ENCODE measurements at regions not wholly inside any gene's neighbourhood (a gene's known extent, or its start where the extent isn't known, plus 50 kb on each side); places are given as distances from the start of the nearest gene placed in this dataset.
"Not testable (repeated sequence)": the region's sequence is repeated elsewhere in the genome, so short reads cannot be mapped to it uniquely, and the experiment has no call there.

DNA sequence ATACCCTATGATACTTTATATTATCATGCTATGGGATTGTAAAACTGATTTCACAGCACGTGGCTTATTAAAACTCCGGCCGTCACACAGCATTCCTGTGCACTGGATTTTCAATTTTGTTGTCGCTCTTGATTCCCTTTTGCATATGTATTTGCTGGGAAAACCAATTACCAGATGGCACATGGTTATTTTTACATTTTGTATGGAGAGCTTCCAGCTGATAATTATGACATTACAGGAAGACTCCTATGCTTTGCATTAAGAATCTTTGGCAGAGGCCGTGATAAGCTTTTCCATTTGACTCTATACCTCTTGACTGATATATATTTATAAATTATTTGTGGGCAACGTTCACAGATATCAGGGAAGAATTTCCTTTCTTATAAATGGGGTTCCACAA is 381.2 kb upstream of the RORB start:
- no peak for DNase-seq

DNA sequence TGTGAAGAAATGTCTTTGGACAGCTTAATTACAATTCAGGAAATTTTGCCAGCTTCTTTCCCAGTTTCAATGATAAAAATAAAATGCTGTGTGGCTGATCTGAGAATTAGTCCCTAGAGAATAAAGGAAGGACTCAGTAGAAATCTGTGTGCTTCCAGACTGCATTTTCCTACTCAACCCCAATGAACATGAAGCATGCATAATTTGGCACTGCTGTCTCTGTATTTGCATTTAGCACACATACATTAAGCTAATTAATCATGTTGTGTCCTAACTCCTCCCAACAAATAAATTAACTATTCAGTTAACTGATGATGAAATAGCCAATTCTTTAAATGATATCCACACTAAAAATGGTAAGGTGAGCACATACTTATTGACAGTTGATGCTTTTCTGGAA is 380.0 kb upstream of the RORB start:
- no peak for DNase-seq

DNA sequence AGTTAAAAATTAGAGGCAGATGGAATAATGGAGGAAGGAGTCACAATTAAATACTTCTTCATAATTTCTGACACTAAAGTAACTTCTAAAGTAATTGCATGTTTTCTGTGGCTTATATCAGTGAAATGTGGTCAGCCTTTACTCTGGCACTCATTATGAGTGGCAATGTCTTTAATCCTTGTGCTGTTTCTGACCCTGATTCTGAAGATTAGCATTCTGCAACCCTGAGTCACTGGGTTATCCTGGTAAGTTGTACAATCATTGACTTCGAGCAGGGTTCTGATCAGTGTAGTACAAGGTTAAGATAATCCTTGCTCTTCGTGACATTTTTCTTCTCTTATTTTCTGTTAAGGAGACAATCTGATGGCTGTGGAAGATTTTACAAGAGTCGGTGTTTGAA is 379.4 kb upstream of the RORB start:
- no peak for DNase-seq

DNA sequence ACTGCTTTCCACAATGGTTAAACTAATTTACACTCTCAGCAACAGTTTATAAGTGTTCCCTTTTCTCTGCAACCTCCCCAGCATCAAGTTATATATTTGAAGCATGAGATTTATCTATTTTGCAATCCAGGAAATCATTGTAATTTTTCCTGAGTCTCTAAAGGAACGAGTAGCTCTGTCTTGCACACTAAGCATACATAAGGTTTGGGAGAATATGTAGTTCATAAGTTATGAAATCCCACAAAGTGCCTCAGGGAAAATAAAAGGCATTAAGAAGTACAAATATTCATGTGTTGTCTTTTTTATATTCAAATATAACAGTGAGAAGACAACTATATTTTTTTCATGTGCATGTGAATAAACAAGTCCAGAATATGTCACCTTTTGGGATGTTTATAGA is 377.1 kb upstream of the RORB start:
- no peak for DNase-seq

DNA sequence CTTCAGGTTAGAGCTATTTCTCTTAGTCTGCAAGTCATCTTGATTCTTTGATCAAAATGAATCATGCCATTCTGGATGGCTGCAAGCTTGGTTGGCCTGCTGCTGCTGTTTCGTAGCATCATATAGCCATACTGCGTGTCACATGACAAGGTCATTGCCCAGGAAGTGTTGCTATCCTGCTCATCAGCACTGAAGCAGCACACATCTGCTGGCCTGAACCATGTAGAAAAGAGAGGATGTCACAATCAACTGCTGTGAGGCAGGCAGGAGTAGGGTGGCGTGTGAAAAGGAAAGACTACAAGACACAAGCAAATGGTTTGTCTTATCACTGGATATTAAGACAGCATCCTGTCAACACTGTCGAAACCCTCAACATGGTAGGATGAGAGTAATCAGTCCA is 376.7 kb upstream of the RORB start:
- no peak for DNase-seq

DNA sequence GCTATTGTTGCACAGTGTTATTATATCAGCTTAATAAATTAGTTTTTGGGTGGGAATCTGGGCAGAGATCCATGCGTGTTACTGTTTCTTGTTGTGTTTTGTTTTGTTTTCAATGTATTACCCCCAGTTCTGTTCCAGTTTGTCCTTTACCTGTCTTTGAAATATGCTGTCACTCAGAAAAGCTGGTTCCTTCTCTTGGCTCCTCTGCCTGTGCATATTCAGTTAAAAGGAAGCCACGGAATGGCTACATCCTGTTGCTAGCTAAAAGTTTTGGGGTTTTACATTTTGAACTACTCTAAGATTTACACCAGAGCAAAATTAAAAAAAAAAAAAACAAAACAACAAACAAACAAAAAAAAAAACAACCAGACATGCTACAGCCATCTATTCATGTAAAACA is 374.9 kb upstream of the RORB start:
- DNase-seq, result no peak

DNA sequence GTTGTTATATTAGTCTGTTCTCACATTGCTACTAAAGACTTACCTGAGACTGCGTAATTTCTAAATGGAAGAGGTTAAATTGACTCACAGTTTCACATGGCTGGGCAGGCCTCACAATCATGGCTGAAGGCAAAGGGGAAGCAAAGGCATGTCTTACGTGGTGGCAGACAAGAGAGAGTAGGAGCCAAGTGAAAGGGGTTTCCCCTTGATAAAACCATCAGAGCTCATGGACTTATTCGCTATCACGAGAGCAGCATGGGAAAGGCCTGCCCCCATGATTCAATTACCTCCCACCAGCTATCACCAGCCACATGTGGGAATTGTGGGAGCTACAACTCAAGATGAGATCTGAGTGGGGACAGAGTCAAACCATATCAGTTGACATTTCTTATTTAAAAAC is 374.5 kb upstream of the RORB start:
- no peak for DNase-seq

DNA sequence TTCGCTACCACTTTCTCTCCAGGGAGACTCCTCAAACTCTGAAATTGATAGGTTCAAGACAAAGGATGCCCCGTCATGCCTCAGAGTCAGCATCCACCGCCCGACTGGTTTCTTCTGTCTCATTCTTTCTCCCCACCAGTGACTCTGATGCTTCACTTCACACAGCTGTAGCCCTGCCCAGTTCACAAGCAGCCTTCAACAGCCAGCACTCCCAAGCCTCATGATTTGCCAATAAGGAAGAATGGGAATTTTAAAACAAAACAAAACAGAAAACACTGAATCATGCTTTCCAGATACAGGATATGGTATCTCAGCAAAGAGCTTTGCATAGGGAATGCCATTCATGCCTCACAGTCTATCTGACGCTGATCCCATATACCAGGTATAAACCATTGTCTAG is 371.2 kb upstream of the RORB start:
- no peak for DNase-seq

DNA sequence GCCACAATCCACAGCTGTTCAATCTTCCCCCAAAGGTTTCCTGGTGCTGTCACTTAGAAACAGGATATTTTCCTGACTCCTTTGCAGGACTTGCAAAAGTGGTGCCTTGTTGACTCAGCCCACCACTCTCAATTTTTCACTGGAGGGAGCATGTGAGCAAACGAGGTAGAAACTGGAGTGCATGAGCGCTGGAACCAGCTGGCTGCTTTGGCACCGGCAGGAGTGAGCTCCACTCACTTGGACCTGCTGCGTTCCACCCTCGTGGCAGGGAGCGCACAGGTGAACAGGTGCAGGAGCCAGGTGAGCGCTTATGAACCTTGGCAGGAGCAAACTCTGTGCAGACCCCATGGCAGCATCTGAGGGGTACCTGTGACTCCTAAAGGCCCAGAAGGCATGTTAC is 364.1 kb upstream of the RORB start:
- DNase-seq, result no peak

DNA sequence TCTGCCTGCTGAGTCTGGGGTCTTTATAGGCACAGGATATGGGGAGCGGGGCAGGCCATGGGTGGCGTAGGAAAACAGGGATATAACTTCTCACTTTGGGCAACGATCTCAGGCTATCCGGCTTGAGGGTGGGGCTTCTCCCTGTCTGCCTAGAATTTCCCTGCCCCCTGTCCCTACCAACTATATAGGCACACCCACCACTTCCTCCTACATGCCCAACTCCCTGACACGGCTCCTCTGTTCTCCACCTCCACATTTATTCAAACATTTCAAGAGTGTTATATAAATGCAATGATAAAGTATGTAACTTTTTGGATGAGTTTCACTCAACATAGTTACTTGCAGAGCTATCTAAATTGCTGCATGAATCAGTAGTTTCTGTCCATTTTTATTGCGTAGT is 363.2 kb upstream of the RORB start:
- no peak for DNase-seq

DNA sequence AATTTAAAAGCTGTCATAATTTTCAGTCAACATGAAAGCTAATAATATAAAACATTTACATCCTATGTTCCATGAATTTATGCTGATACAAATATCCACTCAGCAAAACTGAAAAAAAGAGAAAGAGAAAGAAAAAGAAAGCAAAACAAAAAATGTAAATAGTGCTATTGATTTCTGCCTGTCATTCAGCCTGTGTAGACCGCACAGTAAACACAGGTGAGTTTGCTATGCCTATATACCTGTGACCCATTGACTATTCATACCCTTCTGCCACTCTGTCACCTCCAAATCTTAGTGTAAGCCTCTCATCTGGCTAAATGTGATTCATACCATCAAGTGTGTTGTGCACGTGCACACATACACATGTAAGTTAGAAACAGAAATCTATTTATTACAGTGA is 359.0 kb upstream of the RORB start:
- no peak for DNase-seq

DNA sequence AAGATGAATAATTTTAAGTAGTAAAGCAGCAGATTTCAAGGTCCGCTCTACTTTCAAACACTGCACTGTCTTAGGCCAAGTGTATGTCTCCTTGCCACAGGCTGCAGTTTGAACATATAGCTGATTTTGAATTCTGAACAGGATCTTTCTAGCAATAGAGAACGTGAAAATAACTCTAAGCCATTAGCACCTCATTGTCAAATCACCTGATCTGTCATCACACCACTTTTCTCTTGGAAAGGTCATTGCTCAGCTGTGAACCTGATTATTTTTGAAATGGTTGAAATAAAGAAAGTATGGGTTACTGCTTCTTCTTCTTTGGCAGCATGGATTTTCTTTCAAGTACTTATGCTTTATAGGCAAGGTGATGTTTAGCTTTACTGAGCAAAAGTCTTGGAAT is 357.0 kb upstream of the RORB start:
- DNase-seq, result no peak

DNA sequence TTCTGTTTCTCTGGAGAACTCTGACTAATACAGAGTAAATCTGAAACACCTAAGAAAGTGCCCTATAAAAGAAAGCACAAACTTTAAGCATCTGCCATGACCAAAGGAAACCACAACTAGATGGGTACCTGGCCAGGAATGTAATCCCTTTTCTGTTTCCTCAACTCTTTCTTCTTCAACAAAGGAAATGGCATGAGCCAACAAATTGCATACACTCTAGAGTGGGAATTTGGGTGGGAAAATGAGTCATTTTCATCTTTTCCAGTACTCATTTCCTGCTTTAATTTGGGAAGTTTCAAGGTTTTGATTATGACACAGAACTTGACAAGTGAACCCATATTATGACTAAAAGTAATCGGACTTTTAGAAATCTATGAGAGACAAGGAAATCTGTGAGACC is 349.2 kb upstream of the RORB start:
- DNase-seq, result no peak

DNA sequence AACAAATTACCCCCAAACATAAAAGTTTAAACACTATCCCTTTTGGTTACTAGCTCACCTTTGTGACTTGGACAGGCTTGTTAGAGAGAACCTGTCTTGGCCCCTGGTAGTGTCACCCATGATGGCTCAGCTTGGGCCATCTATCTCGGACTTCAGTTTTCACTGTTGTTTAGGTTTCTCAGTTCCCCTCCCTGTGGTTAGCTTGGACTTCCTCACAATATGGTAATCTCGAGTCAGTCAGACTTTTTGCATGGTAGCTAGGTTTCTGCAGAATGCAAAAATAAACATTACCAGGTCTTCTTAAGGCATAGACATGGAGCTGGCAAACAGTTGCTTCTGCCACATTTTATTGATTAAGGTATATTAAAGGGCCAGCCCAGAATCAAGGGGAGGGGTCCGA is 324.3 kb upstream of the RORB start:
- DNase-seq, result no peak

DNA sequence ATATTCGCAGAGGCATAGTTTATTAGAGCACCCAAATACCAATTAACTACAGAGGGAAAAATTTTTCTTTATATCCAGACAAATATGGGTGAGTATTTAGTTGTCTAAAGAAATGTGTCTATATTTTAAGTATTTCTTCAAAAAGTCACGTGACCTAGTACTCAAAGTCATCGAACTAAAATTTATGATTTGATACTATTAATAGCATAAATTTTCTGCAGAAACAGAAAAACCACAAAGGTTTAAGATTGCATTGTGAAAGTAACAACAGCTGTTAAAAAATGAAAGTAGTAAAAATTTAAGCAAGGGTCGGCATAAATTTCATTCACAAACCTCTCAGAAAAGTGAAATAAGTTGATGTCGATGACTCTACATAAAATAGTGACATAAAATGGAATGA is 323.9 kb upstream of the RORB start:
- DNase-seq, result no peak

DNA sequence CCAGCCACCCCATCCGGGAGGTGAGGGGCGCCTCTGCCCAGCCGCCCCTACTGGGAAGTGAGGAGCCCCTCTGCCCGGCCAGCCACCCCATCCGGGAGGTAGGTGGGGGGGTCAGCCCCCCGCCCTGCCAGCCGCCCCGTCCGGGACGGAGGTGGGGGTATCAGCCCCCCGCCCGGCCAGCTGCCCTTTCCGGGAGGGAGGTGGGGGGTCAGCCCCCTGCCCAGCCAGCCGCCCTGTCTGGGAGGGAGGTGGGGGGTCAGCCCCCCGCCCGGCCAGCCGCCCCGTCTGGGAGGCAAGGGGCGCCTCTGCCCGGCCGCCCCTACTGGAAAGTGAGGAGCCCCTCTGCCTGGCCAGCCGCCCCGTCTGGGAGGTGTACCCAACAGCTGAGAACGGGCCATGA is 299.4 kb upstream of the RORB start:
- not testable (repeated sequence) for DNase-seq

DNA sequence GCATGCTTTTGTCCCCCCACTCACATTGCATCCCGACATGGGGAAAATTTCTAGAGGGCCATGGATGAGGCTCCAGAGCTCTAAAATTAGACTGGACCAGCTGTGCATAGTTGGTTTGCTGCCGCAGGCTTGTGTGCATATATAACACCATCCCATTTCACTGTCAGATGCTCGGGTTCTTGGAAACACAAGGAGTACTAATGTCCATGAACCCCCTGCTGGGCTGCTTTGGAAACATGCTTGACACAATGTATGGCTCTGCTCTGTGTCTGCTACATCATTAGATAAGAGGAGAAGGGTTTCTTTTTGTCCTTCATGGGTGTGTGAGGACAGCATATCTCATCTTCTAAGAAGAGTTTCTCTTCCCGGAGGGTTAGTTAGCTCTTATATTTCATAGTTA is 292.1 kb upstream of the RORB start:
- no peak for DNase-seq

DNA sequence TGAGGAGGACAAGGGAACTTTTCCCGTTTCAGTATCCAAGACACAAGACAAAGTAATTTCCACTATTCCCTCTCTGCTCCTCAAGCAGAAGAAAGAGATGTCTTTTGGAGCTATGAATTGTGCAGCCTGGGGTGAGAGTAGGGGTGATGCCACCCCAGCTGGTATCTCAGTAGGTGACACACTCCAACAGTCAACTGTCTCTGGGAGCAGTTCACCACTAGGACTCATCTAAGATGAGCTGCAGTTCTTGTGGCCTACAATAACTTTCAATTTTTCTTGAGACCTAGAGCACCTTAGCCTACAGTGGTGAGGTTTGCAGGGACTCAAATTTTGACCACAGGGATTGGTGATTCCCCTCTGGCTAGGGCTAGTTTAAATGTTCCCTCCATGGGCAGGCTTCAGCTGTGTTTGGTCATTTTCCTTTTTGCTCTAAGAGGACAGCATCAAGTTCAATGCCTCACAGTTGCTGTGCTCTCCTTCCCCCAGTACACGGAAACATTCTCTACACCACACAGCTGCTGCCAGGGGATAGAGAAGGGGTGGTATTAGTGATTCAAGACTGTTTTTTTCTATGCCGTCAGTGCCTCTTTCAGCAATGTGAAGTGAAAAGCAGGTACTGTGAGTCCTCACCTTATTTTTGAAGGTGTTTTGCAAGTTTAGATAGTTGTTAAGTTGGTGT is 278.6 kb upstream of the RORB start:
- DNase-seq, result no peak

DNA sequence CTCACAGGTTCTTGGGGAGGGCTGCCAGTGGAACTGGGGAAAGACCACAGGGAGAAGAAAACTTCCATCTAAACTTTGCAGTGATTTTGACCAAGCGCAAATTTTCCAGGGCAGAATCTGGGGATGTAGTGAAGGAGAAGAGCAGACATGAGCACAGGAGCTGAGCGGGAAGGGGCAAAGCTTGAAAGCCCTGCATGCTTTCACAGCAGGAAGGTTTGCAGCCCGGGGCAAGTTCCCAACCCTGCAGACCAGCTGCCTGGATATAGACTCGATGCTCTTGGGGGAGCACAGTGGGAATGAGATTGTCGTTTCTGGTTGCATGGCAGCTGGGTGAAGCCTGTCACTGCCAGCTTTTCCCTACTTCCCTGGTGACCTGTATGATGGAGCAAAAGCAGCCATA is 276.8 kb upstream of the RORB start:
- DNase-seq, result no peak

DNA sequence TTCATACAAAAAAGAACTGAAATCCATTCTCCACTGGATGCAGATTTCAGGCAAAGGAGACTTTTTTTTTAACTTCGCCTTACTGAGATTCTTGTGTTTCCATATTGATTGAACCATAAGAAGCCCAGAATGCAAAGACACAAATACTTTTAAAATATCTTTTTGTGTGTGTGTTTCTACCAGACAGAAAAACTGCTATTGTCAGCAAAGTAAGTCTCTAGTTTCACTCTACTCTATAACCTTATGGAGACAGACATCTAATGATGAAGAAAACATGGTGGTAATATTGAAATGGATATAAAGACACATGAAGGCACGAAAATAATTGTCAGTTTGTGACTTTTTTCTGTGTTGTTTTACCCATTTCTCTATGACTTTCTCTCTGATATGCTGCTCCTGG is 260.3 kb upstream of the RORB start:
- no peak for DNase-seq

DNA sequence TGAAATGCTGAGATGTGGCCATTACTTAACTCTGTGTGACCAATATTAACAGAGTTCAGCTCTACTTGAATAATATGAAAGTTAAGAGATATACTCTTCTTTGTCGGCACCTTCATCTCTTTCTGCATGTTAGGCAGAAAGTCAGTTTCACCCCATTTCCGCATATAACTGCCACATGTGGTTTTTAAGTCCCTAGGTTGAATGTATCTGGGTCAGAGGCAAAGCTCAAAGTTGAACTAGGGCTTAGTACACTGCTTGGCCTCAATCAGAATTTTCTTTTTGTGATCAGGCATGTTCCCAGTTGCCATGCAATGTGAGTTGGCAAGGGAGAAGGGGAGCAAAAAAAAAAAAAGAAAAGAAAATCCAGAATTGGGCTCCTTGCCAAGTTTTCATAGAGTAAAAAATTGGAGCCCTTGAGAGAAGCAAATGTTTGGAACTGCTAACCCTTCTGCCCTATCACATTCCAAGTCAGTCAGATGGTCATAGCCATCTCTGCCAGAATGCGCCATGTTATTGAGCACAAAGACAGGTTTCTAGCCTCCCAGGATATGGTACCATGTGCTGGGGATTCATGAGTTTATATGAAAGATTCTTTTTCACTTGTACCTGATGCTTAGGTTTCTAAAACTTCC is 251.2 kb upstream of the RORB start:
- DNase-seq, result no peak

DNA sequence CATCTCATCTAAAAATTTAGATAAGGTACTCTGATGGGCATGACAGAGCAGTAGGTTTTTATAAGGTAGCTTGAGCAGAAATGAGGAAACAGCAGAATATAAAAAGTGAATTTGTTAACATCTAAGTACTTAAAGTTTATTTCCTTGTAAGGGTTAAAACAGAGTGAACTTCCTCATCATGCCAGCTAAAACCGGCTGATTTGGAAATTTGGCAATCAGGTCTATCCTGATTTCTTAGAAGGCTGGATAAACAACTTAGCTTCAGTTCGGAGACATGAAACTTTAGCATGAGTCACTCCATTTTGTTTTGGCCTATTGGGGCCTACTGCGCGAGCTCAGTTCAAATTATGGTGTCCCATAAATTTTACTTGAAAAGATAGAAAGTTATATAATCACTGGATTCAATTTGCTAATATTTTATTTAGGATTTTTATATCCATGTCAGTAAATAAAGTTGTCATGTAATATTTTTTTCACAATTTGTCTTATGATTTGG is 241.6 kb upstream of the RORB start:
- DNase-seq, result no peak

DNA sequence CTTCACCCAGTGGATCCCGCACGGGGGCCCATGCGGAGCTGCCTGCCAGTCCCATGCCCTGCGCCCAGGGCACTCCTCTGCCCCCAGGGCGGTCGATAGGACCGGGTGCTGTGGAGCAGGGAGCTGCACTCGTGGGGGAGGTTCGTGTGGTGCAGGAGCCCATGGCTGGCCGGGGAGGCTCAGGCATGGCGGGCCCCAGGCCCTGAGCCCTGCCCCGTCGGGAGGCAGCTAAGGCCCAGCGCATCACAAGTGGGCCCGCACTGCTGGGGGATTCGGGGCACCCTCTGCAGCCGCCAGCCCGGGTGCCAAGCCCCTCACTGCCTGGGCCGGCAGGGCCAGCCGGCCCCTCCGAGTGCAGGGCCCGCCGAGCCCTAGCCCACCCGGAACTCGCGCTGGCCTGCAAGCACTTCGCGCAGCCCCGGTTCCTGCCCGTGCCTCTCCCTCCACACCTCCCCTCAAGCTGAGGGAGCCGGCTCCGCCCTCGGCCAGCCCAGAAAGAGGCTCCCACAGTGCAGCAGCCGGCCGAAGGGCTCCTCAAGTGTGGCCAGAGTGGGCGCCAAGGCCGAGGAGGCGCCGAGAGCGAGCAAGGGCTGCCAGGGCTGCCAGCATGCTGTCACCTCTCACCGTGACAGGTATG is 221.1 kb upstream of the RORB start:
- no peak for DNase-seq

DNA sequence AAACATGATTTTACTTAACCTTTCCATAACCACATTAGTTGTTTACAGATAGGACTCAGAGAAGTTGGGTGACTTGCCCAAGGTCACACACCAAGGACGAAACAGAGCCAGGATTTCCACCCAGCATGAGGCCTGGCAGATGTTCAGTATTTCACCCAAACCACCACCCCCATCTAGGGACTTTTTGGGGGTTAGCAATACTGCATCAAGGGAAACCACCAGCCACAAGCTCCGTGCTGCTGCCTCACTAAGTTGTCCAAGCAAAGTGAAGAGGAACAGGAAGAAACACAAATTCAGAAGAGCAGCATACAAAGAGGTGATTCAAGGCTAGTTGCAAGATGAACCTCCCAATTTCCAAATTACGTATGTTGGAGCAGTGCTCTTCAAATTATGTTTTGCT is 219.6 kb upstream of the RORB start:
- DNase-seq, result no peak

DNA sequence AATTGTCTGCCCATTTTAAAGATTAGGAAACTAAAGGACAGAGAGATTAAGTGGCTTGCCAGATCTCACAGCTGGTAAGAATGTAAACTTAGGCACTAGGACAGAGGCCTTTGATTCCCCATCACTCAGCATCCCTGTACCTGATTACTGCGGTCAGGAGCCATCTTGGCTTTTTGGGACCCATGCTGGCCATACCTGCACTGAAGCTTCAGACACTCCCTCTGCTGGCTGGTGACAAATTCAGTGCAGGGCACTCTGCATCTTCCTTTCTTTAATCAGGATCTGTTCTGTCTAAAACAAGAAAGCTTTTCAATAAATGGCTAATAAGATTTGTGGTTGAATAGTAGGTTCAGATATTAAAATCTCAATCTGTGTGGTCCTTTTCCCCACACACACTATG is 215.5 kb upstream of the RORB start:
- DNase-seq, result no peak
